ENCODE measurements at regions not wholly inside any gene's neighbourhood (a gene's known extent, or its start where the extent isn't known, plus 50 kb on each side); places are given as distances from the start of the nearest gene placed in this dataset.
"Not testable (repeated sequence)": the region's sequence is repeated elsewhere in the genome, so short reads cannot be mapped to it uniquely, and the experiment has no call there.

DNA sequence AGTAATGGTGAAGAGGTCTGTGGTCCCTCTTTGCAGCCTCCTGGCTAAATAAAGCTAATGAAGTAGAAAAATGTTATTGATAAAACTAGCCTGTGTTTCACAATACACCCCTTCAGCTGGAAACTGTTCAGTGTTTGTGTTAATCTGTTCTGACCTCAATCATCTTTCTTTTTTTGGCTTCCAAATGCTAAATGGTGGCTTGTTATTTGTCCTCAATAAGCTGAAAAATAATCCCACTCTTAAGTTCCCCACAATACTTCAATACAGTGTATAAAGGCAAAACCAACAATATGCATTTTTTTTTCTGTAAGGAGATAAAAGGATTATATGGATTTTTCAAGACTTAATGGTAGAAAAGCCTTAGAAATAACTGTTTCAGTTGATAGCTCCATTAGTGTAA is 560.5 kb downstream of the TUSC1 start:
- Histone ChIP-seq H3K4me1 (ENCODE audit: insufficient read depth) (no peaks in the 10 kb centered on the region), H3K27me3 (no peaks in the 10 kb centered on the region), H3K36me3 (no peaks in the 10 kb centered on the region), H3K9me3 (no peaks in the 10 kb centered on the region), H3K27ac (no peak overlapping the region), H3K4me3 (no peak overlapping the region)
- no peak for DNase-seq
- TF ChIP-seq EP300 (IDR thresholded peaks at IDR 0.05) (no peak), POLR2A (IDR thresholded peaks at IDR 0.05) (no peak)
- TF ChIP-seq, protein P1, sequence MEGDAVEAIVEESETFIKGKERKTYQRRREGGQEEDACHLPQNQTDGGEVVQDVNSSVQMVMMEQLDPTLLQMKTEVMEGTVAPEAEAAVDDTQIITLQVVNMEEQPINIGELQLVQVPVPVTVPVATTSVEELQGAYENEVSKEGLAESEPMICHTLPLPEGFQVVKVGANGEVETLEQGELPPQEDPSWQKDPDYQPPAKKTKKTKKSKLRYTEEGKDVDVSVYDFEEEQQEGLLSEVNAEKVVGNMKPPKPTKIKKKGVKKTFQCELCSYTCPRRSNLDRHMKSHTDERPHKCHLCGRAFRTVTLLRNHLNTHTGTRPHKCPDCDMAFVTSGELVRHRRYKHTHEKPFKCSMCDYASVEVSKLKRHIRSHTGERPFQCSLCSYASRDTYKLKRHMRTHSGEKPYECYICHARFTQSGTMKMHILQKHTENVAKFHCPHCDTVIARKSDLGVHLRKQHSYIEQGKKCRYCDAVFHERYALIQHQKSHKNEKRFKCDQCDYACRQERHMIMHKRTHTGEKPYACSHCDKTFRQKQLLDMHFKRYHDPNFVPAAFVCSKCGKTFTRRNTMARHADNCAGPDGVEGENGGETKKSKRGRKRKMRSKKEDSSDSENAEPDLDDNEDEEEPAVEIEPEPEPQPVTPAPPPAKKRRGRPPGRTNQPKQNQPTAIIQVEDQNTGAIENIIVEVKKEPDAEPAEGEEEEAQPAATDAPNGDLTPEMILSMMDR (IDR thresholded peaks at IDR 0.05) = no peak
- intact Hi-C loops (cut with DNase I) = no loop called here

DNA sequence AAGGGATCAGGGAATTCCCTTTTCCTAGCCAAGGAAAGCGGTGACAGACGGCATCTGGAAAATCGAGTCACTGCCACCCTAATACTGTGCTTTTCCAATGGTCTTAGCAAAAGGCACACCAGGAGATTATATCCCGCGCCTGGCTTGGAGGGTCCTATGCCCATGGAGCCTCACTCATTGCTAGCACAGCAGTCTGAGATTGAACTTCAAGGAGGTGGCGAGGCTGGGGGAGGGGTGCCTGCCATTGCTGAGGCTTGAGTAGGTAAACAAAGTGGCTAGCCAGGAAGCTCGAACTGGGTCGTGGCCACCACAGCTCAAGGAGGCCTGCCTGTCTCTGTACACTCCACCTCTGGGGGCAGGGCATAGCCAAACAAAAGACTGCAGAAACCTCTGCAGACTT is 556.5 kb upstream of the IZUMO3 start:
- not testable (repeated sequence) for DNase-seq, H3K9me3 ChIP-seq

DNA sequence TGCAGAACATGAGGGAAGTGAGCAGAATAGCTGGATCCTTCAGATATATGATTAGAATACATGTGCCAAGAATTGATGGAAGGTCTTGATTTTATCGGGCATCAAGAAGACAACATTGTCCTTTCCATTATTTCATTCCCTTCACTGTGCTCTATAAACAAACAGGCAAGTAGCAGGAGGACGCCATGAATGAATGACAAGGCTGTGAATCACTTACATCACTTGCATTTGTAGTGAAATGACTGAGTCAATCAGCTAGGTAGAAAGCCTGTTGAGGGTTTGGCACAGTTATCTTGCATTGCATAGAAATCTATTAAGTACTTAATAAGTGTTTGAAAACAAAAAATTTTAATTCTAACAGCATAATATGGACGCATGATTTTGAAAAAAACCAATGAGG is 548.8 kb upstream of the IZUMO3 start:
- peaks cover 2% of the 10 kb centered on the region for H3K27me3 ChIP-seq
- intact Hi-C loops (cut with DNase I) = no loop called here
- H3K27ac ChIP-seq = no peak overlapping the region
- H3K4me1 ChIP-seq (ENCODE audit: insufficient read depth) = no peaks in the 10 kb centered on the region
- no peak for DNase-seq
- no peaks in the 10 kb centered on the region for H3K9me3 ChIP-seq
- TF ChIP-seq, protein P1 (IDR thresholded peaks at IDR 0.05) = no peak
- TF ChIP-seq EP300 (IDR thresholded peaks at IDR 0.05) = no peak
- no peak for TF ChIP-seq POLR2A (IDR thresholded peaks at IDR 0.05)
- no peaks in the 10 kb centered on the region for H3K36me3 ChIP-seq
- WGBS, 3 donors = 88 to 92% (median 89%) methylated on average over 3 of the region's 3 CpGs
- no peak overlapping the region for H3K4me3 ChIP-seq

More for the DNA sequence above, 556.5 kb upstream of the IZUMO3 start:
- H3K27me3 ChIP-seq; H3K36me3 ChIP-seq; H3K27ac ChIP-seq; H3K4me1 ChIP-seq (ENCODE audit: insufficient read depth); H3K4me3 ChIP-seq; intact Hi-C loops (cut with DNase I): not testable (repeated sequence)
- 92 to 94% (median 93%) methylated on average over 8 of the region's 8 CpGs for WGBS, 3 donors

DNA sequence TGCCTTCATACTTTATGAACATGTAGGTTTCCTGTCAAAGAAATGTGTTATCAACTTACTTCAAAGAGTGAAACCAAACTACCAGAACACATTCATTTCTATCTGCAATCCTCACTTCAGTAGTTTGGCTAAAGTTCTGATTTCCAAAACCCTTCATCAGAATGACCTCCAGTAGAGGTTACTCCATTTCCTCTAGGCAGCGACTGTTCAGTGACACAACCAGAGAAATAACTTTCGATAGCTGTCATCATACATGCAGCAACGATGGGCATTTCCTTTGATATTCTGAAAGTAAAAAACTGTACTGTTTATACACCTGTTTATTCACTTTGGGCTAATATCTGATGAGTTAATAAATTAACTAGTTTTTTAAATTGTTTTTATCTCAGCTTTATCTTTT is 532.5 kb upstream of the IZUMO3 start:
- TF ChIP-seq EP300 (IDR thresholded peaks at IDR 0.05) (no peak), POLR2A (IDR thresholded peaks at IDR 0.05) (no peak)
- TF ChIP-seq, protein P1 (IDR thresholded peaks at IDR 0.05) = no peak
- Histone ChIP-seq H3K4me1 (ENCODE audit: insufficient read depth) (no peaks in the 10 kb centered on the region), H3K4me3 (no peak overlapping the region), H3K9me3 (no peaks in the 10 kb centered on the region), H3K27ac (no peak overlapping the region), H3K27me3 (no peaks in the 10 kb centered on the region), H3K36me3 (no peaks in the 10 kb centered on the region)
- WGBS, 3 donors = 76 to 82% (median 80%) methylated on average over 3 of the region's 3 CpGs
- DNase-seq = no peak
- intact Hi-C loops (cut with DNase I) = no loop called here

DNA sequence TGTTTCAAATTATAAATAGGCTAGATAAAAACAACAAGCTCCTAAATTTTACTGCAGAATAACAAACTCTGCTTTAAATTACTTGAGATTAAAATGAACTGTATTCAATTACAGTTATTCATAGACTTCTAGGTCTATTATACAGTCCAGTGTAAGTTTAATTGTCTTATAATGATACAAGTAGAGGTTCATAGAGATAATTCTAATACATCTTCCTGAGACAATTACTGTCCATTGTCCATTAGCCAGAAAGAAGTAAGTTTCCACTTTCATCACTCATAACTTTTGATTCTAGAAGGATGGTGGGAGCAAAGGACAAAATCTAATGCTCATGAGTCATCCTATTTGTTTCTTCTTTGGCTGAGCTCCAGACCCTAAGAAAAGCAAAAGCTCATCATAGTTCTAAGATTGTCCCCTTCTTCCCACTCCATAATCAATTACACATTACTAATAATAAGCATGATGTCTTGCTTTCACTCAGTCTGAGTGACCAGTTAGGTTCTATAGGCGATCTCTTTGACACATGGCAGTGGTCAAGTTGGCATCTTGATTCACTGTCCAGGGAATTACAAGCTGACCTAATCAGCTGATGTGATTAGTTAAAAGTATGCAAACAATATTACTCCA is 502.5 kb upstream of the IZUMO3 start:
- Histone ChIP-seq H3K9me3 (no peaks in the 10 kb centered on the region), H3K27me3 (no peaks in the 10 kb centered on the region), H3K4me3 (no peak overlapping the region), H3K4me1 (ENCODE audit: insufficient read depth) (no peaks in the 10 kb centered on the region), H3K36me3 (no peaks in the 10 kb centered on the region), H3K27ac (no peak overlapping the region)
- TF ChIP-seq EP300 (IDR thresholded peaks at IDR 0.05) = no peak
- TF ChIP-seq, protein P1 (IDR thresholded peaks at IDR 0.05) = no peak
- TF ChIP-seq POLR2A (IDR thresholded peaks at IDR 0.05) = no peak
- intact Hi-C loops (cut with DNase I) = no loop called here
- DNase-seq = no peak
- 84 to 95% (median 93%) methylated on average over 1 of the region's 1 CpG for WGBS, 3 donors

DNA sequence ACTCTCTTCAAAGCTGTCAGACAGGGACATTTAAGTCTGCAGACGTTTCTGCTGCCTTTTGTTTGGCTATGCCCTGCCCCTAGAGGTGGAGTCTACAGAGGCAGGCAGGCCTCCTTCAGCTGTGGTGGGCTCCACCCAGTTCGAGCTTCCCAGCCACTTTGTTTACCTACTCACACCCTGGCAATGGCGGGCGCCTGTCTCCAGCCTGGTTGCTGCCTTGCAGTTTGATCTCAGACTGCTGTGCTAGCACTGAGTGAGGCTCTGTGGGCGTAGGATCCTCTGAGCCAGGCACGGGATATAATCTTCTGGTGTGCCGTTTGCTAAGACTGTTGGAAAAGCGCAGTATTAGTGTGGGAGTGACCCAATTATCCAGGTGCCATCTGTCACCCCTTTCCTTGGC is 499.8 kb upstream of the IZUMO3 start:
- H3K9me3 ChIP-seq; H3K36me3 ChIP-seq; DNase-seq; intact Hi-C loops (cut with DNase I); H3K27ac ChIP-seq; H3K4me3 ChIP-seq; H3K27me3 ChIP-seq; H3K4me1 ChIP-seq (ENCODE audit: insufficient read depth): not testable (repeated sequence)
- WGBS, 3 donors = 81 to 83% (median 82%) methylated on average over 8 of the region's 8 CpGs
